Neural cell (in vitro differentiated cells): ENCODE measurements at regions not wholly inside any gene's neighbourhood (a gene's known extent, or its start where the extent isn't known, plus 50 kb on each side); places are given as distances from the start of the nearest gene placed in this dataset.

Source experiments
- H2AFZ ChIP-seq: fragments of 200-600, 300-800 bp; sonication (generic), shearing (Covaris generic); 2 replicates; pipeline ENCODE4 v1.6.0; 2014; ENCODE audit warnings: low read depth, mild to moderate bottlenecking, antibody characterized with exemption, low read length, moderate library complexity
- H3F3A ChIP-seq: fragments of 200-600 bp; shearing (Covaris generic); 2 replicates; pipeline ENCODE4 v1.6.1; 2016; ENCODE audit warnings: mild to moderate bottlenecking, moderate library complexity, mixed read lengths, antibody characterized with exemption, low read length; ENCODE audit not compliant: insufficient read depth, poor library complexity, severe bottlenecking
- H3K27ac ChIP-seq: fragments of 200-600, 300-800 bp; sonication (generic), shearing (Covaris generic); 2 replicates; pipeline ENCODE4 v1.5.1; 2014; ENCODE audit warnings: mild to moderate bottlenecking, low read length, moderate library complexity
- H3K27me3 ChIP-seq: fragments of 300-800, 200-600 bp; sonication (generic), shearing (Covaris generic); 2 replicates; pipeline ENCODE4 v1.6.0; 2014; ENCODE audit warnings: mild to moderate bottlenecking, low read depth, low read length, moderate library complexity; ENCODE audit not compliant: insufficient read depth
- H3K36me3 ChIP-seq: fragments of 300-800, 200-600 bp; sonication (generic), shearing (Covaris generic); 2 replicates; pipeline ENCODE4 v1.5.1; 2014; ENCODE audit warnings: mild to moderate bottlenecking, antibody characterized with exemption, low read length, moderate library complexity; ENCODE audit not compliant: insufficient read depth
- H3K4me2 ChIP-seq: fragments of 300-800, 200-600 bp; sonication (generic), shearing (Covaris generic); 2 replicates; pipeline ENCODE4 v1.6.0; 2014; ENCODE audit warnings: mild to moderate bottlenecking, low read length
- H3K4me3 ChIP-seq: fragments of 300-800, 200-600 bp; sonication (generic), shearing (Covaris generic); 2 replicates; pipeline ENCODE4 v1.5.1; 2014; ENCODE audit warnings: mild to moderate bottlenecking, low read length, moderate library complexity
- H3K79me2 ChIP-seq: fragments of 200-600 bp; shearing (Covaris generic); replicated peaks from 2 replicates; pipeline ENCODE4 v1.6.0; 2014; ENCODE audit warnings: mild to moderate bottlenecking, low read length, moderate library complexity; ENCODE audit not compliant: insufficient read depth
- H3K9ac ChIP-seq: fragments of 300-800, 200-600 bp; sonication (generic), shearing (Covaris generic); 2 replicates; pipeline ENCODE4 v1.6.1; 2016; ENCODE audit warnings: mild to moderate bottlenecking, low read length, mixed read lengths
- H3K9me2 ChIP-seq: fragments of 200-600 bp; shearing (Covaris generic); 2 replicates; pipeline ENCODE4 v1.6.1; 2016; ENCODE audit warnings: mild to moderate bottlenecking, low read length, mixed read lengths; ENCODE audit not compliant: insufficient read depth
- H3K9me3 ChIP-seq: fragments of 200-600, 300-800 bp; sonication (generic), shearing (Covaris generic); 2 replicates; pipeline ENCODE4 v1.6.1; 2016; ENCODE audit warnings: mild to moderate bottlenecking, mixed run types, low read length, moderate library complexity, mixed read lengths
- H4K20me1 ChIP-seq: fragments of 200-600 bp; shearing (Covaris generic); 2 replicates; pipeline ENCODE4 v1.6.1; 2016; ENCODE audit warnings: mild to moderate bottlenecking, mixed run types; ENCODE audit not compliant: insufficient read depth
- CTCF ChIP-seq: fragments of 450-650 bp; IDR thresholded peaks from 2 replicates; pipeline ENCODE4 v1.5.1; 2014; ENCODE audit warnings: antibody characterized with exemption, mild to moderate bottlenecking, moderate library complexity; ENCODE audit not compliant: poor library complexity, severe bottlenecking
- EP300 ChIP-seq: fragments of 450-650 bp; conservative IDR thresholded peaks from 2 replicates; pipeline ENCODE4 v1.6.1; 2014; ENCODE audit warnings: antibody characterized with exemption, mild to moderate bottlenecking, moderate library complexity; ENCODE audit not compliant: poor library complexity, severe bottlenecking
- EZH2 ChIP-seq: fragments of 200-600, 300-800 bp; shearing (Covaris generic), sonication (generic); IDR thresholded peaks from 2 replicates; pipeline ENCODE4 v1.6.1; 2014; ENCODE audit warnings: antibody characterized with exemption, low read length, borderline replicate concordance, mild to moderate bottlenecking; ENCODE audit not compliant: insufficient read depth, poor library complexity, severe bottlenecking
- MXI1 ChIP-seq: fragments of 450-650 bp; conservative IDR thresholded peaks from 2 replicates; pipeline ENCODE4 v1.6.1; 2014; ENCODE audit warnings: antibody characterized with exemption, mild to moderate bottlenecking; ENCODE audit not compliant: poor library complexity, severe bottlenecking
- POLR2AphosphoS5 ChIP-seq: IDR thresholded peaks from 2 replicates; pipeline ENCODE4 v1.6.1; 2012
- RAD21 ChIP-seq: fragments of 450-650 bp; conservative IDR thresholded peaks from 2 replicates; pipeline ENCODE4 v1.6.1; 2014; ENCODE audit warnings: antibody characterized with exemption, mild to moderate bottlenecking, moderate library complexity
- REST ChIP-seq: IDR thresholded peaks from 2 replicates; pipeline ENCODE4 v1.6.1; 2012; ENCODE audit warnings: borderline replicate concordance
- SMC3 ChIP-seq: fragments of 450-650 bp; conservative IDR thresholded peaks from 2 replicates; pipeline ENCODE4 v1.6.1; 2014; ENCODE audit warnings: antibody characterized with exemption, mild to moderate bottlenecking, moderate library complexity; ENCODE audit not compliant: poor library complexity
- TAF1 ChIP-seq: IDR thresholded peaks from 2 replicates; pipeline ENCODE4 v1.6.1; 2012; ENCODE audit warnings: low read depth

DNA sequence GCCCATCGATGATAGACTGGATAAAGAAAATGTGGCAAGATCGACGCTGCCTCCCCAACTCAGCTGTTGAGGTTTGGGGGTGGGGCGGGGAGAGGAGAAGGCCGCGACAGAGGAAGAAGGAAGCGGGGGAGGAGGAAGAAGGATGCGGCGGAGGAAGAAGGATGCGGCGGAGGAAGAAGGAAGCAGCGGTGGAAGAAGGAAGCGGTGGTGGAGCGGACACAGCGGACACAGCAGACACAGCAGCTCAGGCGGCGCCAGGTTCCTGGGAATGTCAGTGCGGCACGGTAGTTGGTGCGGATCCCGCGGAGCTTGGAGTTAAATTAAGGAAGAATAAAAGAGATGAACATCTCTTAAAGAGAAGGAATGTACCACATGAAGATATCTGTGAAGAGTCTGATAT is 163.9 kb upstream of the NT5E start:
- no peak overlapping the region for H3K4me3 ChIP-seq
- H3K4me2 ChIP-seq, result no peak overlapping the region
- H3K27ac ChIP-seq, result no peak overlapping the region
- no peaks in the 10 kb centered on the region for H3K79me2 ChIP-seq
- no peaks in the 10 kb centered on the region for H3K9me3 ChIP-seq
- no peak for TF ChIP-seq POLR2AphosphoS5
- TF ChIP-seq CTCF, result no peak
- no peak for TF ChIP-seq REST
- TF ChIP-seq SMC3, result no peak
- TF ChIP-seq EP300, result no peak
- TF ChIP-seq MXI1, result no peak
- no peak for TF ChIP-seq EZH2
- no peak for TF ChIP-seq TAF1
- TF ChIP-seq RAD21, result no peak
- no peaks in the 10 kb centered on the region for H3K36me3 ChIP-seq
- no peak overlapping the region for H2AFZ ChIP-seq
- H4K20me1 ChIP-seq, result no peaks in the 10 kb centered on the region
- no peak overlapping the region for H3K9ac ChIP-seq
- H3K9me2 ChIP-seq, result no peaks in the 10 kb centered on the region
- no peaks in the 10 kb centered on the region for H3K27me3 ChIP-seq
- H3F3A ChIP-seq, result no peaks in the 10 kb centered on the region

GRCh38 chr6:85285114-85285513 is 164.8 kb upstream of the NT5E start:
- TF ChIP-seq SMC3 (no peak), POLR2AphosphoS5 (no peak), RAD21 (no peak), REST (no peak), EZH2 (no peak), CTCF (no peak), EP300 (no peak), MXI1 (no peak), TAF1 (no peak)
- H2AFZ ChIP-seq, result no peak overlapping the region
- H3F3A ChIP-seq, result no peaks in the 10 kb centered on the region
- no peaks in the 10 kb centered on the region for H3K36me3 ChIP-seq
- H3K9me2 ChIP-seq, result no peaks in the 10 kb centered on the region
- no peaks in the 10 kb centered on the region for H3K27me3 ChIP-seq
- no peak overlapping the region for H3K4me2 ChIP-seq
- no peaks in the 10 kb centered on the region for H3K9me3 ChIP-seq
- H3K4me3 ChIP-seq, result no peak overlapping the region
- H3K79me2 ChIP-seq, result no peaks in the 10 kb centered on the region
- H4K20me1 ChIP-seq, result no peaks in the 10 kb centered on the region
- no peak overlapping the region for H3K27ac ChIP-seq
- H3K9ac ChIP-seq, result no peak overlapping the region
